ENCODE measurements at regions not wholly inside any gene's neighbourhood (a gene's known extent, or its start where the extent isn't known, plus 50 kb on each side); places are given as distances from the start of the nearest gene placed in this dataset.
"Not testable (repeated sequence)": the region's sequence is repeated elsewhere in the genome, so short reads cannot be mapped to it uniquely, and the experiment has no call there.

DNA sequence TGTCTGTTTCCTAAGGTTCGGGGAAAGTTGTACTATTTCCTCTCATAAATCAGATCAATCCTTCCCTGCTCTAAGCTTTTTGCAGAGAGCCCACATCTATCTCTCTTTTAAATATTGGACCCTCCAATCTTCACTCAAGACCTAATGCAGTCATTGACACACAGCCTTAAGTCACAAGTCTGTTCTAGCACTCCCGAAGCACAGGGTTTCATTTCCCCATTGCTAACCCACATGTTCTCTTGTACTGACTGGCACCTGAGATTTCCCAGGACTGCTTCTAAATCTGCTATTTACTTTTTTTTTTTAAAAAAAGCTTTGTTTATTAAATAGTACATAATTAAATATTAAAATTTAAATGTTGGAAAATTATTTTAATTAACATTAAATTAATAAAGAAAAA lies 674.7 kb downstream of the TBC1D22A start:
- no peak for DNase-seq (ENCODE audit: low read depth in 2 of 2, low spot score in 1 of 2)

- DNase-seq (ENCODE audit: low read depth in 2 of 2, low spot score in 1 of 2), result no peak
These were observed 673.4 kb downstream of the TBC1D22A start for GRCh38 chr22:47435826-47436225.

DNA sequence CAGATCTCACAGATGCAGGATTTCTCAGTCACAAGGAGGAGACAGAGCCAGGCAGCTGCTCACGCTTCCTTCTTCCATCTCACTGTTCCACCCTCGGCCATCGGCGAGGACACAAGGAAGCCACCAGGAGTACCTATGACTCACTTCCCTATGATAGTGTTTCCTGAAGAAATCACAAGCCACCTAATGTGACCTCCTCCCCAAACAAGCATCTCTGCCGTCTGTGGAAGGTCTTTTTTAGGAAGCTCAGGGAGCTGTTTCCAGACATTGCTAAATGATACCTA lies 672.7 kb downstream of the TBC1D22A start:
- DNase-seq (ENCODE audit: low read depth in 2 of 2, low spot score in 1 of 2), result no peak

DNA sequence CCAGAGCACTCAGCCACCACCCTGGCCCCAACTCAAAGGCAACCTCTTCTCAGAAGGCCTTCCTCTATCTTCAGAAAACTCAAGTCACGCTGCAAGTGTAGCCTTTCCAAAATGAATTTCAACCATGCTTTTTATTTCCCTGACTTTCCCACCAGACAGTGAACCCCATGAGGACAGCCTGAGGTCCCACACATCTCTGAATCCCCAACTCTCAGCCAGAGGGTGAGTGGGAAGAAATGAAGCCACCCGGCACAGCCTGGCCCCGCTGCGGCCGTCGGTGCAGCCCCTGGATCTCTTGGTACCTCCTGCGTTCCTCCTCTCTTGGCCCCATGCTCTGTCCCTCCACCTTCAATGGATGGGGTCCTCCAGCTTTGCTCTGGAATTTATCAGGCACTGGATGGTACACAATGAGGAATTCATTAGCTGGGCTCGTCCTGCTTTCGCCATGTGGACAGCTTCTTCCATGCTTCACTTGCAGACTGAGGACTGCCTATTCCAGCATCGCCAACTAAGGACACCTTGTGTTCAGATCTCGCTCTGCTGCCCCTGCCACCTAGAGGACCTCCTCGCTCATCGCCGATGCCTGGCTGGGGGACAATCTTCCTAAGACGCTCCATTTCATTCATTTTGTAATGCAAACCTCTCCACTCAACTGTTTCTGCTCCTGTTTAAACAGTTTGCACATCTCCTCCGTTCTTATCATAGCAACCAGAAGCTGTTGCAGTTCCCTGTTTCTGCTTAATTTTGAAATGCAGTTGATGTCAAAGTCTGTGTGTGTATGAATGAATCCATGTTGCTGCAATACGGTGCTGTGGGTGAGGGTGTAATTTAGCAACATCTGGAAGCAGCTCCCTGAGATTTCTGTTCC lies 672.1 kb downstream of the TBC1D22A start:
- no peak for DNase-seq (ENCODE audit: low read depth in 2 of 2, low spot score in 1 of 2)

GRCh38 chr22:47433627-47434026 lies 671.2 kb downstream of the TBC1D22A start:
- no peak for DNase-seq (ENCODE audit: low read depth in 2 of 2, low spot score in 1 of 2)

DNA sequence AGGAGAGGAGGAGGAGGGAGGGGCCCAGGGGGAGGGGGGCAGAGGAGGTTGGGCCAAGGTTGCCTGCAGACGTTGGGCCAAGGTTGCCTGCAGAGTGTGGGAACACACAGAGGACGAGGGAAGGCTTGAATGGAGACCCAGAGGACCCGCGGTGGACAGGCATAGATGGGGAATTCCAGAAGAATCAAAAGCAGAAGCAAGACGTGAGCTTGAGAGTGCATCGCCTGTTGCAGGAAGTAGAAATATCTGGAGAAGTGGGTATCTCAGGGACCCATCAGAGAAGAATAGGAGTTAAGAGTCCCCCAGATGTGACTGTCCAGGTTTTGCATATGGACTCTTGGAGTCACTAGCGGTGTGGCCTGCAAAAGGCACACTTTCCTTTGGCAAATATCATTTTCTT lies 670.2 kb downstream of the TBC1D22A start:
- DNase-seq (ENCODE audit: low read depth in 2 of 2, low spot score in 1 of 2), result no peak

GRCh38 chr22:47423861-47424820 lies 661.7 kb downstream of the TBC1D22A start:
- DNase-seq (ENCODE audit: low read depth in 2 of 2, low spot score in 1 of 2), result no peak

GRCh38 chr22:47423266-47423665 lies 660.8 kb downstream of the TBC1D22A start:
- no peak for DNase-seq (ENCODE audit: low read depth in 2 of 2, low spot score in 1 of 2)

DNA sequence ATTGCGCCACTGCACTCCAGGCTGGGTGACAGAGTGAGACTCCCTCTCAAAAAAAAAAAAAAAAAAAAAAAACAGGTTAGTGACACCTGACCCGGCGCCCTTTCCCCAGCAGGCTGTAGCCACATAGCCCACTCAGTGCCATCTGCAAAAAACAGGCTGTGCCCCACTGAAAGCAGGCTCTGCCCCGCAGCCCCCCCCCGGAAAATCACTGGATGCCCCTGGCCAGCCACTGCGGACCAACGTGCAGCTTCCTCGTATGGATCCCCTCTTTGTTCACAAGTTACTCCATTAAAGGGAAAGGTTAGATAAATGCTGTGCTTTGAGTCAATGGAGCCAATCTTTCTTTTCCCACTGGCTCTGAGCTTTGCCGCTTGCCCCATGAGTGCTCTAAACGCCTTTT lies 660.3 kb downstream of the TBC1D22A start:
- no peak for DNase-seq (ENCODE audit: low read depth in 2 of 2, low spot score in 1 of 2)

GRCh38 chr22:47421846-47422245 lies 659.4 kb downstream of the TBC1D22A start:
- no peak for DNase-seq (ENCODE audit: low read depth in 2 of 2, low spot score in 1 of 2)

DNA sequence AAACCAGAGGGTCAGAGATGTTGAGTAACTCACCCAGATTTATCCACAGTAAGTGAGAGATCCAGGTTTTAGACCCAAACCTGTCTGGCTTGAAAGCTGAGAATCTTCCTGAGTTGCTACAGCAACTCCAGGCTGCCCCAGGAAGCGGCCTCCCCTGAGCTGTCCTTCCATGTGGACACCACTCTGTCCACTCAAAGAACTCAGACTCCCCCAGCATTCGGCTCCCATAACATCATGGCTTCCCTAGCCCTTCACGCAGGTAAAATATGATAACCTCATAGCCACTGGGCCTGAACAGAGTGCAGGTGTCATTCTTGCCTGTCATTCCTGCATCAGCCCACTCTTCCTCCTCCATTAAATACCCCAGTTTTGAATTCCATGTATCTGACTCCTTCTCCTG lies 657.8 kb downstream of the TBC1D22A start:
- no peak for DNase-seq (ENCODE audit: low read depth in 2 of 2, low spot score in 1 of 2)

- DNase-seq (ENCODE audit: low read depth in 2 of 2, low spot score in 1 of 2), result no peak
These were observed 656.8 kb downstream of the TBC1D22A start for GRCh38 chr22:47419239-47419638.

- DNase-seq (ENCODE audit: low read depth in 2 of 2, low spot score in 1 of 2), result no peak
These were observed 655.2 kb downstream of the TBC1D22A start for GRCh38 chr22:47417699-47418098.

GRCh38 chr22:47411006-47411405 lies 648.6 kb downstream of the TBC1D22A start:
- DNase-seq (ENCODE audit: low read depth in 2 of 2, low spot score in 1 of 2), result no peak

GRCh38 chr22:47409539-47410275 lies 647.3 kb downstream of the TBC1D22A start:
- DNase-seq (ENCODE audit: low read depth in 2 of 2, low spot score in 1 of 2), result no peak

DNA sequence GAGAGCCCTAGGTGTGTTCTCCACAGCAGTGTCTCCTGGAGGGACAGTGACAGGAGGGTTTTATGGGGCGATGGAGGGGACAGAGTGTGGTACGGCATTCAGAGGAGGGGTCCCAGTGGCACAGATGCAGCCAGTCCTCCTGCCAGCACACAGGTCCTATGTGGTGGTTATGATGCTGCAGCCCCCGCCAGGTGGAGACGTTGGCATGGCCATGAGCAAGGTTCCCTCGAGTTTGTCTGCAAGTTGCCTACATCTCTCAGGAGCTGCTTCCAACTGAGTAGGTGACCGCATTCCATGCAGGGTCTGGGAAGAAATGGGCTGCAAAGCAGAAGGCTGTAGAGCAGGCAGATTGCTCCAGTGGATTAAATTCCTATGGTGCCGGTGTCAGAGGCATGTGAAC lies 646.0 kb downstream of the TBC1D22A start:
- no peak for DNase-seq (ENCODE audit: low read depth in 2 of 2, low spot score in 1 of 2)

DNA sequence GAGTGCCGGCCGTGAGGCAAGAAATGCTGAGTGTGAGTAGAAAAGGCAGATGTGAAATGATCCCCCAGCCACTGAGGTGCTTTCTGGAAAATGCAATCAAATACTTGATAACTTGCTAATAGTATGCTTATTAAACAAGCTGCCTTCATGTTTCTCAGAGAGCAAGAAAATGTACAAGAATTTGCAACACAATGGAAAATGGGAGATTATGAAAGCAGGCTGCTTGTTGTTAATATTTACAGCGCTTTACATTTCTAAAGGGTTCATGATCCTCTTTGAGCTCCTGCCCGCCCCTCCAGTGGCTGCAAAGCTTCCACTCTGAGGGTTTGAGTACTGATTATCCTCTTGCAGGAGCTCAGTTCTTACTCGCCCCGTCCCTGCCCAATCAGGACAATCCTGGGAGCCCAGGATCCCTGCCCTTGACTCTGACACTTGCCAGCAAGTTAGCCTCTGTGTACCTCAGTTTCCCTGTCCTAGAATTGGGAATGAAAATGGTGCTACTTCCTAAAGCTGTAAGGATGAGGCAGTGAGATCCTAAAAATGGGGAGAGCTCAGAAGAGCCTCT lies 645.1 kb downstream of the TBC1D22A start:
- DNase-seq (ENCODE audit: low read depth in 2 of 2, low spot score in 1 of 2), result no peak

- no peak for DNase-seq (ENCODE audit: low read depth in 2 of 2, low spot score in 1 of 2)
These were observed 644.4 kb downstream of the TBC1D22A start for GRCh38 chr22:47406896-47407295.

DNA sequence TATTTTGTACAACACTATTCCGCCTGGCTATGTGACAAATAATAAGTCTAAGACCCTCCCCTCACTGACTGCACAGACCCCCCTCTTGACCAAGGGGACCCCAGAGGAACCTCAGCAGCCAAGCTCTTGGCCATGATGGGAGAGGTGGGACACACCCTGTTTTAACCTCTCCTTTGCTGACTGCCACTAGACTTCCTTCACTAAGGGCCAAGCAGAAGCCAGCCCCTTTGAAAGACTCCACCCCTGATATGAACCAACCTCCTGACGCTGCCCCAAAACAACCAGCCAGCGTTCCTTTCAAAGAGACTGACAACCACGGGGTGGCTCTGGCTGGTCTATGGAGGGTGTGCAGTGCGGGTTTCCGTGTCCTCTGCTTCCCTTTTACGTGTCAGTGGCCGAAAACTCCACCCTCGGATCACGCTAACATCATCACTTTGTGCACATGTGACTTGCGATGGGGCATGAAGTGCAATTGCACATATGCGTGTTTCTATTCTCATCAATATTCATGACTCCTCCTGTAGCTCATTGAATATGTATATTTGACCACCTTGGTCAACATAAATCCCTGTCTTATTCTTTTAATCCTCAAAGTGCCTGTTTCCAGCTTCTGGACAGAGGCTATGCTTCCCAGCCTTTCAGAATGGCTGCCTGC lies 643.9 kb downstream of the TBC1D22A start:
- no peak for DNase-seq (ENCODE audit: low read depth in 2 of 2, low spot score in 1 of 2)

GRCh38 chr22:47405222-47405621 lies 642.8 kb downstream of the TBC1D22A start:
- DNase-seq (ENCODE audit: low read depth in 2 of 2, low spot score in 1 of 2), result not testable (repeated sequence)

Data from stimulated activated CD8-positive, alpha-beta memory T cell treated with anti-CD3 and anti-CD28 coated beads, Interleukin-4, amount 100 ng/mL, for 4 hours (primary cell).